KMS-11 (cell line): ENCODE measurements at regions not wholly inside any gene's neighbourhood (a gene's known extent, or its start where the extent isn't known, plus 50 kb on each side); places are given as distances from the start of the nearest gene placed in this dataset.

ENCODE experiments used
- H2AFZ ChIP-seq: fragments of 200-600 bp; sonication (generic); 2 replicates; pipeline ENCODE4 v1.6.1; 2016; ENCODE audit warnings: antibody characterized with exemption, mixed run types, low read depth
- H3K27ac ChIP-seq: fragments of 200-600 bp; sonication (generic); 2 replicates; pipeline ENCODE4 v1.6.1; 2016; ENCODE audit warnings: mild to moderate bottlenecking, mixed run types
- H3K27me3 ChIP-seq: fragments of 200-600 bp; sonication (generic); 2 replicates; pipeline ENCODE4 v1.6.1; 2017; ENCODE audit warnings: mild to moderate bottlenecking, low read depth, mixed run types, moderate library complexity; ENCODE audit not compliant: insufficient read depth
- H3K36me3 ChIP-seq: fragments of 200-600 bp; sonication (generic); 2 replicates; pipeline ENCODE4 v1.6.1; 2017; ENCODE audit warnings: mild to moderate bottlenecking, mixed run types; ENCODE audit not compliant: insufficient read depth
- H3K4me1 ChIP-seq: fragments of 200-600 bp; sonication (generic); 2 replicates; pipeline ENCODE4 v1.6.1; 2016; ENCODE audit warnings: mild to moderate bottlenecking, low read depth, mixed run types; ENCODE audit not compliant: poor library complexity, severe bottlenecking
- H3K4me2 ChIP-seq: fragments of 200-600 bp; sonication (generic); 2 replicates; pipeline ENCODE4 v1.7.0; 2016; ENCODE audit warnings: mild to moderate bottlenecking, mixed run types
- H3K4me3 ChIP-seq: fragments of 200-600 bp; sonication (generic); IDR thresholded peaks from 2 replicates; pipeline ENCODE4 v1.6.1; 2017; ENCODE audit warnings: low read depth, low read length, mixed read lengths; ENCODE audit not compliant: insufficient read depth
- H3K79me2 ChIP-seq: fragments of 200-600 bp; sonication (generic); 2 replicates; pipeline ENCODE4 v1.6.1; 2016; ENCODE audit warnings: low read depth, mixed run types; ENCODE audit not compliant: insufficient read depth
- H3K9ac ChIP-seq: fragments of 200-600 bp; sonication (generic); 2 replicates; pipeline ENCODE4 v1.6.1; 2016; ENCODE audit warnings: mild to moderate bottlenecking, mixed run types
- H4K20me1 ChIP-seq: fragments of 200-600 bp; sonication (generic); 2 replicates; pipeline ENCODE4 v1.6.1; 2016; ENCODE audit warnings: mild to moderate bottlenecking, mixed run types; ENCODE audit not compliant: insufficient read depth
- CTCF ChIP-seq: fragments of 200-600 bp; sonication (generic); conservative IDR thresholded peaks from 2 replicates; pipeline ENCODE4 v1.6.1; 2017; ENCODE audit warnings: low read depth, mild to moderate bottlenecking, antibody characterized with exemption, low read length, moderate library complexity, mixed read lengths

DNA sequence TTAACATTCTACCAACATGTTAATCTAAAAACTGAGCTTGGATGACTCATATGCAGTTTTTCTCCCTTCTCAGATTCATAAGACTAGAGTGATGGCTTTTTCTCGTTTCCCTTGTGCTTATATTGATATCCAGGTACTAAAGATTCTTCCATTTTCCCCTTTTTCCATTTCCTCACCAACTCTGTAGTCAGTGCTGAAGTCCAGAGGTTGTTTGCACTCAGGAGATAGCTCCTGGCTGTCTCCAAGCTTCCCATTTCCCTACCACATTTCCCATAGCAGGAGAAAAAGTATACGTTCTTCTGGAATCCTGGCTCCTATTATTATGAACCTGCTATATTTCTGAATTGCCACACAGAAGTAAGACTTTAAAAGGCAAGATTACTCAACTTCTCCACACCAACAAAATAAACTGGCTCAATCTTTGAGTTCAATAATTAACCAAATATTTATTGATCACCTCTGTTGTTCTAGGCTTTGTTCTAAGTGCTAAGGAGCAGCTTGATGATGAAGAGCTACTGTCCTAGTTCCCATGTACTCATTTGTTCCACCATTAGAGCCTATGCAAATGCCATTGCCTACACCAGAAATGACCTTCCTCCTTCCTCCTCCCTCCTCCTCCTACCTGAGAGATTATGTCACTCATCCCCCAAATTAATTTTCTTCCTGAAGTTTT is 454.4 kb upstream of the RPS6KA3 start:
- no peak overlapping the region for H3K9ac ChIP-seq
- H3K36me3 ChIP-seq: no peaks in the 10 kb centered on the region
- H2AFZ ChIP-seq: no peak overlapping the region
- H3K4me3 ChIP-seq: no peak overlapping the region
- H3K79me2 ChIP-seq: no peaks in the 10 kb centered on the region
- H3K4me2 ChIP-seq: no peak overlapping the region
- H3K27ac ChIP-seq: no peak overlapping the region
- H3K27me3 ChIP-seq: no peaks in the 10 kb centered on the region
- no peaks in the 10 kb centered on the region for H4K20me1 ChIP-seq
- no peaks in the 10 kb centered on the region for H3K4me1 ChIP-seq
- no peak for TF ChIP-seq CTCF

GRCh38 chrX:20718592-20719380 is 452.1 kb upstream of the RPS6KA3 start:
- Histone ChIP-seq H2AFZ (no peak overlapping the region), H3K4me2 (no peak overlapping the region), H4K20me1 (no peaks in the 10 kb centered on the region), H3K4me3 (no peak overlapping the region), H3K9ac (no peak overlapping the region), H3K79me2 (no peaks in the 10 kb centered on the region), H3K27ac (no peak overlapping the region), H3K27me3 (no peaks in the 10 kb centered on the region), H3K4me1 (no peaks in the 10 kb centered on the region), H3K36me3 (no peaks in the 10 kb centered on the region)
- no peak for TF ChIP-seq CTCF

- Histone ChIP-seq H3K4me1 (no peaks in the 10 kb centered on the region), H3K9ac (no peak overlapping the region), H3K27me3 (no peaks in the 10 kb centered on the region), H3K36me3 (no peaks in the 10 kb centered on the region), H2AFZ (no peak overlapping the region), H3K79me2 (no peaks in the 10 kb centered on the region), H4K20me1 (no peaks in the 10 kb centered on the region), H3K4me2 (no peak overlapping the region), H3K4me3 (no peak overlapping the region), H3K27ac (no peak overlapping the region)
- no peak for TF ChIP-seq CTCF
Measured at GRCh38 chrX:20715176-20715575, 448.5 kb upstream of the RPS6KA3 start.

DNA sequence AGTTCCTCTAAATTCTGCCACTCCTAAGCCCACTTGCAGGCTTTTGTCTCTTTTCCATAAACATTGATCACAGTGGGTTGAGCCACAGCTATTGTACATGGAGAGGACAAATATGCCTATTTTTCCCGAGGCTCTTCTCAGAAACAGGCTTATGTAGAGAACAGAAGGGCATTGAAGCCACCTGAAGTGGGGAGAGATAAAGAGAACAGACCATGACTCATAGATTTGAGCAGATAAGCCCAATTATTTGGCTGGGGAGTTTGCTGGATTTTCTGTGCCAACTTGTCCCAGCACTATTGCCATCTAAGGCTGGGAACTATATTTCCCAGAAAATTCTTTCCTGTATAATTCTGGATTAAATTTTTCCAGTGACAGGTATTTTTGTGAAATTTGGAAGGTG is 446.1 kb upstream of the RPS6KA3 start:
- TF ChIP-seq CTCF: no peak
- no peaks in the 10 kb centered on the region for H4K20me1 ChIP-seq
- H3K36me3 ChIP-seq: no peaks in the 10 kb centered on the region
- H3K4me1 ChIP-seq: no peaks in the 10 kb centered on the region
- H3K4me3 ChIP-seq: no peak overlapping the region
- H3K9ac ChIP-seq: no peak overlapping the region
- no peaks in the 10 kb centered on the region for H3K79me2 ChIP-seq
- no peaks in the 10 kb centered on the region for H3K27me3 ChIP-seq
- H2AFZ ChIP-seq: no peak overlapping the region
- H3K27ac ChIP-seq: no peak overlapping the region
- no peak overlapping the region for H3K4me2 ChIP-seq
